C4-2B (cell line): ENCODE measurements at regions not wholly inside any gene's neighbourhood (a gene's known extent, or its start where the extent isn't known, plus 50 kb on each side); places are given as distances from the start of the nearest gene placed in this dataset.

Experiments
- ZFX ChIP-seq: fragments of 450-650 bp; IDR thresholded peaks from 2 replicates; pipeline ENCODE4 v1.6.1; 2017
- TF ChIP-seq, protein P1 (sequence below): fragments of 450-650 bp; conservative IDR thresholded peaks from 2 replicates; pipeline ENCODE4 v1.5.1; 2017; ENCODE audit warnings: mild to moderate bottlenecking

DNA sequence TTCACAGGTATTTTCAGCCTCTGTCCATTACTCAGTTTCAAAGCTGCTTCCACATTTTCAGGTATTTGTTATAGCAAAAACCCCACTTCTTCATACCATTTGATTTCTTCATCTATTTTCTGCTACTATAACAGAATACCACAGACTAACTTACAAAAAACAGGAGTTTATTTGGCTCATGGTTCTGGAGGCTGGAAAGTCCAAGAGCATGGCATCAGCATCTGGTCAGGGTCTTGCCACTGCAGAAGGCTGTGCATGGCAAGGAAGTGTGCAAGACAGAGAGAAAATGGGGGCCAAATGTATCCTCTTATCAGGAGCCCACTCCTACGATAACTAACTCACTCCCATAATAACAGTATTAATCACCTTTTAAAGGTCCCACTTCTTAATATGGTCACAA lies 82.8 kb upstream of the FOXA2 start:
- TF ChIP-seq, protein P1, sequence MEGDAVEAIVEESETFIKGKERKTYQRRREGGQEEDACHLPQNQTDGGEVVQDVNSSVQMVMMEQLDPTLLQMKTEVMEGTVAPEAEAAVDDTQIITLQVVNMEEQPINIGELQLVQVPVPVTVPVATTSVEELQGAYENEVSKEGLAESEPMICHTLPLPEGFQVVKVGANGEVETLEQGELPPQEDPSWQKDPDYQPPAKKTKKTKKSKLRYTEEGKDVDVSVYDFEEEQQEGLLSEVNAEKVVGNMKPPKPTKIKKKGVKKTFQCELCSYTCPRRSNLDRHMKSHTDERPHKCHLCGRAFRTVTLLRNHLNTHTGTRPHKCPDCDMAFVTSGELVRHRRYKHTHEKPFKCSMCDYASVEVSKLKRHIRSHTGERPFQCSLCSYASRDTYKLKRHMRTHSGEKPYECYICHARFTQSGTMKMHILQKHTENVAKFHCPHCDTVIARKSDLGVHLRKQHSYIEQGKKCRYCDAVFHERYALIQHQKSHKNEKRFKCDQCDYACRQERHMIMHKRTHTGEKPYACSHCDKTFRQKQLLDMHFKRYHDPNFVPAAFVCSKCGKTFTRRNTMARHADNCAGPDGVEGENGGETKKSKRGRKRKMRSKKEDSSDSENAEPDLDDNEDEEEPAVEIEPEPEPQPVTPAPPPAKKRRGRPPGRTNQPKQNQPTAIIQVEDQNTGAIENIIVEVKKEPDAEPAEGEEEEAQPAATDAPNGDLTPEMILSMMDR: no peak
- no peak for TF ChIP-seq ZFX
